ENCODE measurements at regions not wholly inside any gene's neighbourhood (a gene's known extent, or its start where the extent isn't known, plus 50 kb on each side); places are given as distances from the start of the nearest gene placed in this dataset.

DNA sequence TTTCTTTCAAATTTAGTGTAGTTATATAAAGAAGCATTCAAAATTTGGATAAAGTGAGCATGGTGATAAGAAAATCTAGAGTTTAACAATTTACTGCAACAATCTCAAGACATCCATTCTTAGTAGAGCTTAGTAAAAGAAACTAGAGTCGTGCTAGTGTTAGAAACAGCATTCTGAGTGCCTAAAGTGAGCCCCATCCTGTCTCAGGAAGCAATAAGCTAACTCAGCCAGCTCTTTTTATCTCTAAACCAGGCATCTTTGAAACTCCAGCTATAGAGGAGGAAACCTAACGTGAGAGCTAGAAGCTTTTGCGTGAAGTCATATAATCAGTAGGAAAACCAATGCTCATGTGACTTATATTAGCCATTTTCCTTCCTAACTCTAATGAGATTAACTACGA is 1187.1 kb upstream of the EPHA6 start:
- H3K9ac ChIP-seq (replicated peaks in 1 of 4; ENCODE audit: extremely low read depth in 1 of 4, low read depth in 3 of 4, low read length in 3 of 4), result no peak overlapping the region
- no peak overlapping the region for H2BK5ac ChIP-seq (ENCODE audit: low read depth, low read length)
- no peaks in the 10 kb centered on the region for H3K79me2 ChIP-seq (ENCODE audit: control insufficient read depth in 1 of 2, insufficient read depth in 2 of 2, low read length in 2 of 2)
- WGBS, 2 experiments (ENCODE audit: extremely low coverage in 1 of 2, insufficient coverage in 1 of 2, insufficient read length in 1 of 2, insufficient replicate concordance in 2 of 2, low coverage in 1 of 2, low lambda C conversion rate in 2 of 2, missing lambda C conversion rate in 1 of 2), result 82% methylated on average over 4 of the region's 4 CpGs; no CpG with 5 or more reads in 1 of the 2 experiments
- H3K4ac ChIP-seq (replicated peaks; ENCODE audit: insufficient read length, low read depth, low read length), result no peak overlapping the region
- H3K27me3 ChIP-seq (replicated peaks in 1 of 4; ENCODE audit: control insufficient read depth in 3 of 4, extremely low read depth in 1 of 4, insufficient read depth in 3 of 4, low read length in 3 of 4), result no peaks in the 10 kb centered on the region
- ChIA-PET CTCF (ENCODE audit: partially characterized antibody) (no interaction called here), POLR2A (ENCODE audit: partially characterized antibody) (interaction anchor here (0.9 kb wide), 1 partner anchor 12 kb away, joined by 3 read pairs; no protein-coding TSS in a partner anchor)
- peak overlapping the region; percentile 96 for H2AFZ ChIP-seq (ENCODE audit: low read length)
- no peak overlapping the region for H4K8ac ChIP-seq (ENCODE audit: extremely low read depth, insufficient read depth, low read length)
- no peaks in the 10 kb centered on the region for H3K79me1 ChIP-seq (ENCODE audit: low read depth, low read length)
- DNase-seq (ENCODE audit: low read depth in 1 of 2, low spot score in 2 of 2), result no peak
- no peak overlapping the region for H2AK5ac ChIP-seq (ENCODE audit: low read depth, low read length)
- H3K4me3 ChIP-seq (ENCODE audit: extremely low read depth in 1 of 4, insufficient read depth in 2 of 4, low read depth in 3 of 4, low read length in 4 of 4), result no peak overlapping the region
- H2BK20ac ChIP-seq (ENCODE audit: low read length), result no peak overlapping the region
- H3K56ac ChIP-seq (replicated peaks; ENCODE audit: insufficient read length, low read depth, low read length), result no peak overlapping the region
- no peak overlapping the region for H3K27ac ChIP-seq (ENCODE audit: low read depth, low read length)
- H2BK12ac ChIP-seq (ENCODE audit: low read depth, low read length), result no peak overlapping the region
- H3K14ac ChIP-seq (ENCODE audit: insufficient read length), result no peak overlapping the region
- FAIRE-seq, result no peak
- no peaks in the 10 kb centered on the region for H3K36me3 ChIP-seq (ENCODE audit: control insufficient read depth in 2 of 4, insufficient read depth in 4 of 4, low read length in 3 of 4)
- H3K9me3 ChIP-seq (ENCODE audit: insufficient read depth in 2 of 2, low read depth in 1 of 2, low read length in 1 of 2), result no peaks in the 10 kb centered on the region
- no peak overlapping the region for H4K5ac ChIP-seq (ENCODE audit: insufficient read length, low read depth, low read length)
- no peak overlapping the region for H2BK120ac ChIP-seq (replicated peaks; ENCODE audit: low read depth, low read length)
- no peak for TF ChIP-seq SUZ12 (IDR thresholded peaks at IDR 0.05; ENCODE audit: low read length)
- no peak for TF ChIP-seq EZH2 (IDR thresholded peaks at IDR 0.05; ENCODE audit: low read depth, low read length, severe bottlenecking)
- H3K23me2 ChIP-seq (ENCODE audit: low read depth, low read length), result no peaks in the 10 kb centered on the region
- H3K4me2 ChIP-seq (ENCODE audit: insufficient read depth in 1 of 2, low read depth in 2 of 2, low read length in 2 of 2), result no peak overlapping the region
- H2BK15ac ChIP-seq (ENCODE audit: low read length), result no peak overlapping the region
- H4K20me1 ChIP-seq (replicated peaks in 1 of 2; ENCODE audit: control insufficient read depth in 1 of 2, insufficient read depth in 2 of 2, low read length in 2 of 2), result no peaks in the 10 kb centered on the region
- no peaks in the 10 kb centered on the region; a peak in 1 of 7 replicates for H3K4me1 ChIP-seq (replicated peaks in 1 of 4; ENCODE audit: control insufficient read depth in 3 of 4, insufficient read depth in 4 of 4, low read length in 3 of 4)
- H4K91ac ChIP-seq (replicated peaks; ENCODE audit: insufficient read length, low read length), result no peak overlapping the region
- H3K18ac ChIP-seq (ENCODE audit: extremely low read depth, low read length), result no peak overlapping the region
- H3K23ac ChIP-seq (ENCODE audit: insufficient read length), result no peak overlapping the region

All from H1 (cell line).